H9 (cell line): ENCODE measurements at regions not wholly inside any gene's neighbourhood (a gene's known extent, or its start where the extent isn't known, plus 50 kb on each side); places are given as distances from the start of the nearest gene placed in this dataset.

Experiments
- DNase-seq: peaks from one replicate; pipeline ENCODE4 v3.0.0-alpha.2; 2017
- H2AFZ ChIP-seq: one replicate; pipeline ENCODE4 v1.6.1; 2013; ENCODE audit warnings: mild to moderate bottlenecking, low read length, control low read depth, moderate library complexity
- H2AK5ac ChIP-seq: 2 replicates; pipeline ENCODE4 v1.6.1; 2013; ENCODE audit warnings: low read length, control low read depth, mixed read lengths; ENCODE audit not compliant: insufficient read length
- H2BK120ac ChIP-seq: one replicate; pipeline ENCODE4 v1.6.1; 2013; ENCODE audit warnings: low read depth, mild to moderate bottlenecking, low read length, control low read depth, inconsistent platforms; ENCODE audit not compliant: poor library complexity, severe bottlenecking
- H2BK12ac ChIP-seq: 2 replicates; pipeline ENCODE4 v1.6.1; 2013; ENCODE audit warnings: low read length, control low read depth, mixed read lengths, low read depth; ENCODE audit not compliant: insufficient read length
- H2BK15ac ChIP-seq: 2 replicates; pipeline ENCODE4 v1.6.1; 2013; ENCODE audit warnings: low read depth, low read length, control low read depth
- H2BK20ac ChIP-seq: one replicate; pipeline ENCODE4 v1.6.1; 2013; ENCODE audit warnings: low read depth, mild to moderate bottlenecking, low read length, control low read depth, inconsistent platforms; ENCODE audit not compliant: poor library complexity, severe bottlenecking
- H2BK5ac ChIP-seq: 2 replicates; pipeline ENCODE4 v1.6.1; 2013; ENCODE audit warnings: low read length, control low read depth, mixed read lengths; ENCODE audit not compliant: insufficient read length
- H3K14ac ChIP-seq: 2 replicates; pipeline ENCODE4 v1.6.1; 2013; ENCODE audit warnings: low read length, control low read depth; ENCODE audit not compliant: insufficient read depth
- H3K18ac ChIP-seq: 2 replicates; pipeline ENCODE4 v1.6.1; 2013; ENCODE audit warnings: low read depth, mild to moderate bottlenecking, mixed read lengths, low read length, control low read depth; ENCODE audit not compliant: insufficient read length
- H3K23ac ChIP-seq: 2 replicates; pipeline ENCODE4 v1.6.1; 2013; ENCODE audit warnings: low read length, control low read depth, mixed read lengths, low read depth; ENCODE audit not compliant: insufficient read length
- H3K23me2 ChIP-seq: 2 replicates; pipeline ENCODE4 v1.6.1; 2013; ENCODE audit warnings: low read depth, mild to moderate bottlenecking, mixed read lengths, low read length, control low read depth; ENCODE audit not compliant: insufficient read length, poor library complexity, severe bottlenecking
- H3K27ac ChIP-seq: 2 replicates; pipeline ENCODE4 v1.5.1; 2013; ENCODE audit warnings: low read length, control low read depth, mixed read lengths, low read depth; ENCODE audit not compliant: insufficient read length
- H3K27me3 ChIP-seq: 2 replicates; pipeline ENCODE4 v1.6.1; 2013; ENCODE audit warnings: low read length, control low read depth, inconsistent platforms; ENCODE audit not compliant: insufficient read depth
- H3K4ac ChIP-seq: 2 replicates; pipeline ENCODE4 v1.6.1; 2013; ENCODE audit warnings: low read depth, mild to moderate bottlenecking, control low read depth, inconsistent platforms, low read length, moderate library complexity
- H3K4me1 ChIP-seq: 2 replicates; pipeline ENCODE4 v1.6.1; 2013; ENCODE audit warnings: low read length, control low read depth, inconsistent platforms; ENCODE audit not compliant: insufficient read depth
- H3K4me2 ChIP-seq: 2 replicates; pipeline ENCODE4 v1.6.1; 2013; ENCODE audit warnings: low read length, control low read depth, mixed read lengths; ENCODE audit not compliant: insufficient read length, insufficient read depth
- H3K56ac ChIP-seq: 2 replicates; pipeline ENCODE4 v1.6.1; 2013; ENCODE audit warnings: low read depth, mild to moderate bottlenecking, mixed read lengths, low read length, control low read depth; ENCODE audit not compliant: insufficient read length
- H3K79me1 ChIP-seq: 2 replicates; pipeline ENCODE4 v1.6.1; 2013; ENCODE audit warnings: low read depth, mild to moderate bottlenecking, moderate library complexity, low read length, control low read depth, inconsistent platforms; ENCODE audit not compliant: insufficient read depth, poor library complexity, severe bottlenecking
- H3K79me2 ChIP-seq: 2 replicates; pipeline ENCODE4 v1.6.1; 2013; ENCODE audit warnings: low read length, control low read depth, inconsistent platforms; ENCODE audit not compliant: insufficient read depth
- H3K9ac ChIP-seq: 2 replicates; pipeline ENCODE4 v1.6.1; 2013; ENCODE audit warnings: low read length, control low read depth, mixed read lengths; ENCODE audit not compliant: insufficient read length; ENCODE audit errors: extremely low read depth
- H3K9me3 ChIP-seq: one replicate; pipeline ENCODE4 v1.6.1; 2013; ENCODE audit warnings: low read depth, low read length, inconsistent platforms; ENCODE audit not compliant: control insufficient read depth
- H3T11ph ChIP-seq: one replicate; pipeline ENCODE4 v1.6.1; 2013; ENCODE audit warnings: mild to moderate bottlenecking, low read length, control low read depth, inconsistent platforms
- H4K20me1 ChIP-seq: one replicate; pipeline ENCODE4 v1.6.1; 2013; ENCODE audit not compliant: control insufficient read depth, insufficient read length, insufficient read depth
- H4K5ac ChIP-seq: 2 replicates; pipeline ENCODE4 v1.6.1; 2013; ENCODE audit warnings: low read depth, mild to moderate bottlenecking, mixed read lengths, low read length, control low read depth; ENCODE audit not compliant: insufficient read length
- H4K8ac ChIP-seq: replicated peaks from 2 replicates; pipeline ENCODE4 v1.6.1; 2013; ENCODE audit warnings: low read length, control low read depth, mixed read lengths, low read depth; ENCODE audit not compliant: insufficient read length
- H4K91ac ChIP-seq: 2 replicates; pipeline ENCODE4 v1.6.1; 2013; ENCODE audit warnings: low read depth, mild to moderate bottlenecking, moderate library complexity, mixed read lengths, low read length, control low read depth; ENCODE audit not compliant: insufficient read length
- H3K27ac Mint-ChIP-seq, 3 experiments: 2 replicates in 2 of 3; 3 replicates in 1 of 3; pipeline ENCODE4 v1.8.0; 2020 to 2021; ENCODE audit warnings: mixed read lengths in 3 of 3, mild to moderate bottlenecking in 1 of 3, moderate library complexity in 1 of 3
- H3K27me3 Mint-ChIP-seq: 2 replicates; pipeline ENCODE4 v1.8.0; 2021; ENCODE audit warnings: low read depth, mild to moderate bottlenecking, moderate library complexity, mixed read lengths
- H3K36me3 Mint-ChIP-seq, 3 experiments: 2 replicates in 2 of 3; 3 replicates in 1 of 3; pipeline ENCODE4 v1.8.0; 2020 to 2021; ENCODE audit warnings: low read depth in 3 of 3, mixed read lengths in 3 of 3; ENCODE audit not compliant: insufficient read depth in 1 of 3
- H3K4me1 Mint-ChIP-seq, 2 experiments: 2 replicates each; pipeline ENCODE4 v1.8.0; 2020; ENCODE audit warnings: mixed read lengths in 2 of 2
- H3K4me3 Mint-ChIP-seq, 2 experiments: 2 replicates in 1 of 2; 3 replicates in 1 of 2; pipeline ENCODE4 v1.8.0; 2020 to 2021; ENCODE audit warnings: mild to moderate bottlenecking in 2 of 2, mixed read lengths in 2 of 2, moderate library complexity in 1 of 2
- H3K9me3 Mint-ChIP-seq, 2 experiments: 2 replicates in 1 of 2; 3 replicates in 1 of 2; pipeline ENCODE4 v1.8.0; 2020; ENCODE audit warnings: mild to moderate bottlenecking in 2 of 2, mixed read lengths in 2 of 2, moderate library complexity in 1 of 2
- CTCF ChIP-seq: fragments of 200-600 bp; sonication (generic); conservative IDR thresholded peaks from 3 replicates; pipeline ENCODE4 v1.8.0; 2021; ENCODE audit warnings: antibody characterized with exemption, mild to moderate bottlenecking
- WGBS: extraction: QIAGEN DNeasy Blood & Tissue Kit; methylation state at CpG from one replicate; pipeline ENCODE4 v1.1.7; 2013; ENCODE audit warnings: missing lambda C conversion rate, low lambda C conversion rate, mixed read lengths; ENCODE audit not compliant: insufficient read length; ENCODE audit errors: extremely low coverage; 5-methylcytosine and 5-hydroxymethylcytosine counted together

GRCh38 chr4:175944126-175944910, 121.3 kb upstream of the WDR17 start:
- WGBS, result no CpG with 5 or more reads among the region's 10 CpGs
- H2AK5ac ChIP-seq, result no peak overlapping the region
- H2BK15ac ChIP-seq, result no peak overlapping the region
- no peaks in the 10 kb centered on the region; the same call in 1 of the 2 replicates for H3K27me3 Mint-ChIP-seq
- DNase-seq, result no peak
- no peak overlapping the region for H3K23ac ChIP-seq
- H3K4ac ChIP-seq, result no peak overlapping the region
- no peaks in the 10 kb centered on the region for H3K23me2 ChIP-seq
- no peak overlapping the region for H3K56ac ChIP-seq
- TF ChIP-seq CTCF, result no peak
- H2BK20ac ChIP-seq, result no peak overlapping the region
- H4K20me1 ChIP-seq, result no peaks in the 10 kb centered on the region
- H3K9me3 Mint-ChIP-seq, result peaks cover 0 to 4% of the 10 kb centered on the region in 2 experiments; a peak in 1 of 5 replicates
- H3K4me3 Mint-ChIP-seq, result no peak overlapping the region
- H3K9ac ChIP-seq, result no peak overlapping the region
- no peaks in the 10 kb centered on the region for H3K4me1 ChIP-seq
- no peak overlapping the region for H3T11ph ChIP-seq
- no peaks in the 10 kb centered on the region for H3K79me1 ChIP-seq
- peaks cover 10% of the 10 kb centered on the region in 2 experiments for H3K4me1 Mint-ChIP-seq
- H3K27me3 ChIP-seq, result no peaks in the 10 kb centered on the region
- no peak overlapping the region for H2BK5ac ChIP-seq
- H3K14ac ChIP-seq, result no peak overlapping the region
- no peak overlapping the region for H4K8ac ChIP-seq
- H3K18ac ChIP-seq, result no peak overlapping the region
- no peak overlapping the region for H4K5ac ChIP-seq
- H2AFZ ChIP-seq, result no peak overlapping the region
- H3K79me2 ChIP-seq, result no peaks in the 10 kb centered on the region
- no peaks in the 10 kb centered on the region for H3K9me3 ChIP-seq
- no peak overlapping the region for H3K4me2 ChIP-seq
- no peak overlapping the region for H3K27ac Mint-ChIP-seq
- H2BK120ac ChIP-seq, result no peak overlapping the region
- no peak overlapping the region for H3K27ac ChIP-seq
- no peaks in the 10 kb centered on the region for H3K36me3 Mint-ChIP-seq
- no peak overlapping the region for H2BK12ac ChIP-seq
- H4K91ac ChIP-seq, result no peak overlapping the region
